H1 (cell line): ENCODE measurements at regions not wholly inside any gene's neighbourhood (a gene's known extent, or its start where the extent isn't known, plus 50 kb on each side); places are given as distances from the start of the nearest gene placed in this dataset.
"Not testable (repeated sequence)": the region's sequence is repeated elsewhere in the genome, so short reads cannot be mapped to it uniquely, and the experiment has no call there.

Experiments used
- CEBPB ChIP-seq: IDR thresholded peaks from 2 replicates; pipeline ENCODE4 v1.6.1; 2012; ENCODE audit warnings: low read depth, low read length
- EZH2 ChIP-seq: fragments of 200-600 bp; sonication (generic); IDR thresholded peaks from 2 replicates; pipeline ENCODE4 v1.7.1; 2012; ENCODE audit warnings: low read depth, mild to moderate bottlenecking, moderate library complexity, low read length, inconsistent platforms; ENCODE audit not compliant: severe bottlenecking
- JUND ChIP-seq: IDR thresholded peaks from 2 replicates; pipeline ENCODE4 v1.6.1; 2011; ENCODE audit warnings: mild to moderate bottlenecking, improper control_type of control experiment, low read length
- NRF1 ChIP-seq: IDR thresholded peaks from 2 replicates; pipeline ENCODE4 v1.6.1; 2011; ENCODE audit warnings: mild to moderate bottlenecking, low read depth, low read length, improper control_type of control experiment
- POLR2A ChIP-seq, 2 experiments: IDR thresholded peaks; 1 replicate in 1 of 2; 2 replicates in 1 of 2; pipeline ENCODE4 v1.6.1; 2011; ENCODE audit warnings: low read depth in 2 of 2, low read length in 2 of 2, mild to moderate bottlenecking in 2 of 2; ENCODE audit errors: control extremely low read depth in 1 of 2
- POLR2AphosphoS5 ChIP-seq: IDR thresholded peaks from 2 replicates; pipeline ENCODE4 v1.6.1; 2011; ENCODE audit warnings: low read depth, low read length
- RAD21 ChIP-seq, 2 experiments: IDR thresholded peaks in 1 of 2; conservative IDR thresholded peaks in 1 of 2; 2 replicates each; pipeline ENCODE4 v1.6.1; 2011; ENCODE audit warnings: low read depth in 2 of 2, low read length in 2 of 2, improper control_type of control experiment in 1 of 2, inconsistent platforms in 1 of 2, mild to moderate bottlenecking in 1 of 2, moderate library complexity in 1 of 2
- YY1 ChIP-seq: IDR thresholded peaks from 2 replicates; pipeline ENCODE4 v1.6.1; 2011; ENCODE audit warnings: low read depth, mild to moderate bottlenecking, low read length
- TF ChIP-seq, protein P1 (sequence below), 3 experiments: IDR thresholded peaks; 1 replicate in 2 of 3; 2 replicates in 1 of 3; pipeline versions ENCODE4 v1.5.1 to v1.6.1; 2011; ENCODE audit warnings: low read length in 3 of 3, mild to moderate bottlenecking in 3 of 3, inconsistent platforms in 2 of 3, low read depth in 1 of 3, moderate library complexity in 1 of 3; ENCODE audit not compliant: insufficient read depth in 1 of 3; ENCODE audit errors: control extremely low read depth in 1 of 3
- TF ChIP-seq, protein P2 (sequence below): IDR thresholded peaks from 2 replicates; pipeline ENCODE4 v1.6.1; 2012; ENCODE audit warnings: low read length, inconsistent platforms
- TF ChIP-seq, protein P3 (sequence below): IDR thresholded peaks from 2 replicates; pipeline ENCODE4 v1.6.1; 2012; ENCODE audit warnings: inconsistent platforms
- TF ChIP-seq, protein P4 (sequence below): IDR thresholded peaks from 2 replicates; pipeline ENCODE4 v1.6.1; 2012; ENCODE audit warnings: inconsistent platforms

DNA sequence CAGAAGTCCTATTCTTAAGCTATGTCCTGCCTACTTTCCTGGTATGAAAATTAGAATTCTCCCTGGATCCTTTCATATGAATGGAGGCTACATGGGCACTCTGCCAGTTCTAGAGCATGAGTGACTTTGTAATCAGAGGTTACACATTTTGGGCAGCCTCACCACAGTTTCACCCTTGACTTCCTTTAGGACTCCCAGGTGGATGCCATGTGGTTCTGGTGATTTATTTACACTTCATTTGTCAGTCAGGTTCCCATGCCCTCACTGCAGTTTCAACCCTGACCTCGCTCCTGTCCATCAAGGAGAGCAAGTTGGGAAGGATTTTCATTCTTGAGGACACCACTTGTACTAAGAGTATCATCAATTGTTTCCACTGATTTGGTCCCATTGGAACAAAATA lies 344.4 kb upstream of the FRG2C start:
- not testable (repeated sequence) for TF ChIP-seq POLR2A (IDR thresholded peaks at IDR 0.05; ENCODE audit: control extremely low read depth in 1 of 2, low read depth in 2 of 2, low read length in 2 of 2); RAD21 (IDR thresholded peaks at IDR 0.05 in 1 of 2, conservative IDR thresholded peaks at IDR 0.05 in 1 of 2; ENCODE audit: low read depth in 2 of 2, low read length in 2 of 2); NRF1; EZH2; POLR2AphosphoS5; CEBPB; JUND; YY1
- TF ChIP-seq, protein P1, sequence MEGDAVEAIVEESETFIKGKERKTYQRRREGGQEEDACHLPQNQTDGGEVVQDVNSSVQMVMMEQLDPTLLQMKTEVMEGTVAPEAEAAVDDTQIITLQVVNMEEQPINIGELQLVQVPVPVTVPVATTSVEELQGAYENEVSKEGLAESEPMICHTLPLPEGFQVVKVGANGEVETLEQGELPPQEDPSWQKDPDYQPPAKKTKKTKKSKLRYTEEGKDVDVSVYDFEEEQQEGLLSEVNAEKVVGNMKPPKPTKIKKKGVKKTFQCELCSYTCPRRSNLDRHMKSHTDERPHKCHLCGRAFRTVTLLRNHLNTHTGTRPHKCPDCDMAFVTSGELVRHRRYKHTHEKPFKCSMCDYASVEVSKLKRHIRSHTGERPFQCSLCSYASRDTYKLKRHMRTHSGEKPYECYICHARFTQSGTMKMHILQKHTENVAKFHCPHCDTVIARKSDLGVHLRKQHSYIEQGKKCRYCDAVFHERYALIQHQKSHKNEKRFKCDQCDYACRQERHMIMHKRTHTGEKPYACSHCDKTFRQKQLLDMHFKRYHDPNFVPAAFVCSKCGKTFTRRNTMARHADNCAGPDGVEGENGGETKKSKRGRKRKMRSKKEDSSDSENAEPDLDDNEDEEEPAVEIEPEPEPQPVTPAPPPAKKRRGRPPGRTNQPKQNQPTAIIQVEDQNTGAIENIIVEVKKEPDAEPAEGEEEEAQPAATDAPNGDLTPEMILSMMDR (IDR thresholded peaks at IDR 0.05; ENCODE audit: control extremely low read depth in 1 of 3, insufficient read depth in 1 of 3, low read depth in 1 of 3, low read length in 3 of 3) = not testable (repeated sequence)
- TF ChIP-seq, protein P2, sequence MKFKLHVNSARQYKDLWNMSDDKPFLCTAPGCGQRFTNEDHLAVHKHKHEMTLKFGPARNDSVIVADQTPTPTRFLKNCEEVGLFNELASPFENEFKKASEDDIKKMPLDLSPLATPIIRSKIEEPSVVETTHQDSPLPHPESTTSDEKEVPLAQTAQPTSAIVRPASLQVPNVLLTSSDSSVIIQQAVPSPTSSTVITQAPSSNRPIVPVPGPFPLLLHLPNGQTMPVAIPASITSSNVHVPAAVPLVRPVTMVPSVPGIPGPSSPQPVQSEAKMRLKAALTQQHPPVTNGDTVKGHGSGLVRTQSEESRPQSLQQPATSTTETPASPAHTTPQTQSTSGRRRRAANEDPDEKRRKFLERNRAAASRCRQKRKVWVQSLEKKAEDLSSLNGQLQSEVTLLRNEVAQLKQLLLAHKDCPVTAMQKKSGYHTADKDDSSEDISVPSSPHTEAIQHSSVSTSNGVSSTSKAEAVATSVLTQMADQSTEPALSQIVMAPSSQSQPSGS = not testable (repeated sequence)
- TF ChIP-seq, protein P3, sequence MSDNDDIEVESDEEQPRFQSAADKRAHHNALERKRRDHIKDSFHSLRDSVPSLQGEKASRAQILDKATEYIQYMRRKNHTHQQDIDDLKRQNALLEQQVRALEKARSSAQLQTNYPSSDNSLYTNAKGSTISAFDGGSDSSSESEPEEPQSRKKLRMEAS = not testable (repeated sequence)
- TF ChIP-seq, protein P4, sequence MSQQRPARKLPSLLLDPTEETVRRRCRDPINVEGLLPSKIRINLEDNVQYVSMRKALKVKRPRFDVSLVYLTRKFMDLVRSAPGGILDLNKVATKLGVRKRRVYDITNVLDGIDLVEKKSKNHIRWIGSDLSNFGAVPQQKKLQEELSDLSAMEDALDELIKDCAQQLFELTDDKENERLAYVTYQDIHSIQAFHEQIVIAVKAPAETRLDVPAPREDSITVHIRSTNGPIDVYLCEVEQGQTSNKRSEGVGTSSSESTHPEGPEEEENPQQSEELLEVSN = not testable (repeated sequence)
